SW480 (cell line): ENCODE measurements at regions not wholly inside any gene's neighbourhood (a gene's known extent, or its start where the extent isn't known, plus 50 kb on each side); places are given as distances from the start of the nearest gene placed in this dataset.

Experiments used
- DNase-seq: peaks from one replicate; pipeline ENCODE4 v3.0.0-alpha.2; 2016; ENCODE audit warnings: low spot score

GRCh38 chr1:79667848-79668696 lies 661.5 kb upstream of the ADGRL4 start:
- no peak for DNase-seq

GRCh38 chr1:79667166-79667565 lies 660.6 kb upstream of the ADGRL4 start:
- no peak for DNase-seq

DNA sequence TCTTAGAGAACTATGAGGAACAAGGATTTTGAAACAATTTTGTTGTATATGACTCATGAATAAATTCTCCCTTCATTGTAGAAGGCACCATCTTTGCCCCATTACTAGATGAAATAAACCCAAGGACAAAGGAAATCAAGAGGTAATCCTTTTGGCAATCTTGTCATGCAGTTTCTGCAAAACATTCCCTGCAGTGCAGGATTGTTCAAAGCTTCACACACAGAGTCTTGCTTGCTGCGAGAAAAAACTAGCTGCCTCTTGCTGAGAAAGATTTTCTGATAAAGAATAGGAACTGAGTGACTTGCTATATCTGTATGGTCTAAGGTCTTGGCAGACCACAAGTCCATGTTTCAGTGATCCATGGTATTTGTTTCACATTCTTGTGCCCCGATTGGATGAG lies 657.4 kb upstream of the ADGRL4 start:
- no peak for DNase-seq

DNA sequence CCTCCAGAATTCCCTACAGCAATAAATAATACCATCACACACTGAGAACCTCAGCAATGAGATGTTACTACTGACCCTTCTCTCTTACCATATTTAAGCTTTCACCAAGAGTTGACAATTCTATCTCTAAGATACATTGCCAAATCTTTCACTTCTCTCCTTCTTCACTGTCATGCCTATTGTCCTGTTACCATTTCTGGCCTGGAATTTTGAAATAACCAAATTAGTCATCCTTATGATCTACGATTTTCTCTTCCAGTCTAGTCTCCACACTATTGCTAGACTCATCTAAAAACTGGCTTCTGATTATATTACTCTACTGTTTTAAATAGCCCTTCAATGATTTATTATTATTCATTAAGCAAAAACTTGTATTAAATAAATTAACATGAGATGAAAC lies 656.1 kb upstream of the ADGRL4 start:
- no peak for DNase-seq

- no peak for DNase-seq
Observed at GRCh38 chr1:79660129-79660528, 653.6 kb upstream of the ADGRL4 start.

DNA sequence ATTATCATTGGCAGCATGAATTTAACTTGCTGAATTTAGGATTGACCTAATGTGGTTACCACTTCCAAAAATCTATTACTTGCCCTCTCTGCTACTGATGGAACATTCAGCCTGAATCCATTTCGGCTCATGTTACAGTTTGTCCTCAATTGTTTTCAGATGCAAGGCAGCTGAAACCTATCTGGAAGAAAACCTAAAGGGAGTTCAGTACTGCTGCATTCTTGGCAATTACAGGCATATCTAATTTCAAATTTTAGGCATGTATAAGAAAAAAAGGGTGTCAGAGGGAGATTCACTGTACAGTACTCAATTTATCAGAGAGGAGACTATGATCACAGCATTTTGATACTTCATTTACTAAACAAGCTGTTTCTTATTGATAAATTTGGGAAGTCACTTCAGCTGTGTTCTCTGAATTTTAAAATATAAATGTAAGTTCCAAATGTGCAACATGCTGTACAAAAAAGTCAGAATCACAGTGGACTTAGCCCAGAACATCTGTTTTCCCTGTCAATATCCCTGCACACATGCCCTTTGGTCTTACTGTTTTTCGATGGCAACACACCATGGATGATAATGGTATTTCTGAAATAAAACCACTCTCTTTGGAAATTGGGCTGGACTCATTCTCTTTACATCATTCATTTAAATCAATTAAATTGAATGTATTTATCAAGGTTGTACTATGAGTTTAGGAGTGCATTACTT lies 651.6 kb upstream of the ADGRL4 start:
- no peak for DNase-seq

- DNase-seq: no peak
Observed at GRCh38 chr1:79655876-79656275, 649.3 kb upstream of the ADGRL4 start.

DNA sequence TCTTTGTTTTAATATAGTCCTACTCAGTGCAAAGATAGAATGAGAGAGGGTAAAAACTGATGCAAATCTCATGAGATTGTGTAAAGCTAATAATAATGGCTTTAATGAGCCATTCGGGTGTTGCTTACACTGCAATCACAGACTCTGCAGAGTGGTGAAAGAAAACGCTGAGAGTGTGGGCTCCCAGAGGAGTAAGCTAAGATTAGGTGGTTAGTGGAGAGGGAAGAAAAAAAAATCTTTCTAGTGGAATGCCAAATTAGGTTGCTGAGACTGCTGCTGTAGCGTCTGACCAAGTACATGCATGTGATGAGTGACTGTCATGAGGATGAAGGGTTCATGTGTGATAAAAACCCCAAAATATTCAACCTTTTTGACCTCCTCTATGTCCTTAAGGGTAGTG lies 645.9 kb upstream of the ADGRL4 start:
- DNase-seq: no peak

- no peak for DNase-seq
Observed at GRCh38 chr1:79648126-79648525, 641.6 kb upstream of the ADGRL4 start.

GRCh38 chr1:79646880-79647279 lies 640.4 kb upstream of the ADGRL4 start:
- no peak for DNase-seq

- DNase-seq: no peak
Observed at GRCh38 chr1:79638382-79638781, 631.9 kb upstream of the ADGRL4 start.

DNA sequence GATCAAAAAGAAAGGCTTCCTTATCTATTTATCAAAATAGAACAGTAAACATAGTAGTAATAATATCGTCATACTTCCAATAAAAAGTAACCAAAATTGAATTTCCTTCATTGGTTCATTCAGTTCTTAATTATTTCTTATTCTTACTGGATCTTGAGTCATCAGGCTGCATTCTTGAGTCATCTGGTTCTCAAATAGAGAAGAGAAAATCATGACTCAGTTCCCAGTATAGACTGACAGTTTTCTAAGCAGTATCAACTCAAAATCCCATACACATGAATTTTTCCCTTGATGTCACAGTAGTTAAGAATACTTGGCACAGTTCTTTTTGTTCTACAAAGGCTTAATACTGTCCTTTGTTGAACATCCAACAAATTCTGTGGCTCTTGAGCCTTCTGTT lies 626.9 kb upstream of the ADGRL4 start:
- DNase-seq: no peak

DNA sequence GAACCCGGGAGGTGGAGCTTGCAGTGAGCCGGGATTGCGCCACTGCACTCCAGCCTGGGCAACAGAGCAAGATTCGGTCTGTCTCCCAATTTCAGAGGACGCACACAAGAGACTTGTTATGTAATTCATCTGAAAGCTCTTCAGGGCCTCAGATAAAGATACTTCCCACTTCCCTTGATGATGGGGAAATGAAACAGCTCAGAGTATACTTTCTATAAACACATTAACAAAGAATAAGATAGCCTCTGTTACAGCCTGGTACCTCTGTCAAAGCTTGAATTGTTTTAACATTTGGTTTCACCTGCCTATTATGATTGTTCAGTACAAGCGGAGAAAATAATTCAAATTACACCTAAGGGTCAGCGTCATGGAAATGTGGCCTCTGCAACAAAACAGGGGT lies 622.9 kb upstream of the ADGRL4 start:
- DNase-seq: no peak

- DNase-seq: no peak
Observed at GRCh38 chr1:79617777-79618176, 611.2 kb upstream of the ADGRL4 start.

- no peak for DNase-seq
Observed at GRCh38 chr1:79614762-79615161, 608.2 kb upstream of the ADGRL4 start.

GRCh38 chr1:79614106-79614505 lies 607.6 kb upstream of the ADGRL4 start:
- no peak for DNase-seq

- DNase-seq: no peak
Observed at GRCh38 chr1:79613046-79613445, 606.5 kb upstream of the ADGRL4 start.

DNA sequence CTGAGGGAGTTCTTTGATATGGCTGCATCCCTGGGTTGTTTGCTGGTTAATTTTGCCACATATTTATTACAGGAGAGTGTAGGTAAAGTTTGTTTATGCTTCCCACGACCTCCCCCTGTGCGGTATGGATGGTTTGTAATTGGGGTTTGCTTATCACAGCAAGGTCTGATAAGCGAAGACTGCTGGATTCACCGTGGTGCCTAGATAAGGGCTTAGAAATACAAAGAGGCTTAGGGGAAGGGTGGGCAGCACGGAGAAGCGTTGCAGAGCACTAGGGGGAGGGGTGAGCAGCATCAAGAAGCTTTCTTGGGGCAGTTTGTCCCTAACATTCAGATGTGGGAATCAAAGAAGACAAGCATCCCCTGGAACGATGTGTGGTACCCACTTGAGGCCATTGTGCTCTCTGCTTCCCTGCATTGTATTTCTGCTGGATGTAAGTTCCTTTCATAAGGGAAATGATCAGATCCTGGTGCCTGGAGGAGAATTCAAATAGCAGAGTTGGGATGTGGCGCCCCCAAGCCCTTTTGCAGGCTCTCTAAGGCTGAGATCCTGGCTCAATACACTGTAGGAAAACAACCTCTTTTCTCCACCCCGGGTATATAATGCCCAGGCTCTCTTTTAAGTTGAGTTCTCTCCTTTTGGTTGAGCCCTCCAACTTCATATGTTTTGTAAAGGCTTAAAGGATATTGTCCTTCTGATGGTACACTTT lies 598.1 kb upstream of the ADGRL4 start:
- DNase-seq: no peak

GRCh38 chr1:79603843-79604242 lies 597.3 kb upstream of the ADGRL4 start:
- no peak for DNase-seq

- DNase-seq: no peak
Observed at GRCh38 chr1:79599257-79599656, 592.7 kb upstream of the ADGRL4 start.

DNA sequence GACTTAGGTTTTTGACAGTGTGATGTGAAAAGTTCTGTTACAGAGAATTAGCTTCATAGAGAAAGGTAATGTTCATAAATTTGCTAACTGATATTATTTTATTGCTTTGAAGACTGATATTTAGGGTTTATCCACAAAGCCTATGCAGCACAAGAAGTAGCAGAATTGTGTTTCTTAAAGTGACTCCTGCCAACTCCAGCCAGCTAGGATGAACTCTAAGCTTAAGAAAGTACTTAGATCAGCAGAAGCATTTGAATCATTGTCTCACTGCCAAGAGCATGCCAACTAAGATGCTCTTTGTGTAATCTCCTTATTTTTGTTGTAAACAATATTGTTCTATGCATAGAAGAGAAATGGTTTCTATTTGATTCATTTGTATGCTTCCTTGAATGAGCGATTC lies 589.4 kb upstream of the ADGRL4 start:
- DNase-seq: no peak

DNA sequence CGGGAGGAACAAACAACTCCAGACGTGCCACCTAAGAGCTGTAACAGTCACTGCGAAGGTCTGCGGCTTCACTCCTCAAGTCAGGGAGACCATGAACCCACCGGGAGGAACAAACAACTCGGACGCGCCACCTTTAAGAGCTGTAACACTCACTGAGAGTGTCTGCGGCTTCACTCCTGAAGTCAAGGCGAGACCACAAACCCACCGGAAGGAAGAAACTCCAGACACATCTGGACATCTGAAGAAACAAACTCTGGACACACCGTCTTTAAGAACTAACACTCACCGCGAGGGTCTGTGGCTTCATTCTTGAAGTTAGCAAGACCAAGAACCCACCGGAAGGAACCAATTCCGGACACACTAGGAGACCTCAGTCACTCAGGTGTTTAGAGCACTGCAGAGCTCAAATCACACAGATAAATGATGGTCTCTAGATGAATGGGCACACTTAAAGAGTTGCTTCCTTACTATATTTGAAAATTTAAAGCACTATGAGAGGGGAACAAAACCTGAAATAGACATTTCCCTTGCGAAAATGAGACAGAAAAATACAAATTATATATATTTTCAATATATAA lies 587.7 kb upstream of the ADGRL4 start:
- no peak for DNase-seq

DNA sequence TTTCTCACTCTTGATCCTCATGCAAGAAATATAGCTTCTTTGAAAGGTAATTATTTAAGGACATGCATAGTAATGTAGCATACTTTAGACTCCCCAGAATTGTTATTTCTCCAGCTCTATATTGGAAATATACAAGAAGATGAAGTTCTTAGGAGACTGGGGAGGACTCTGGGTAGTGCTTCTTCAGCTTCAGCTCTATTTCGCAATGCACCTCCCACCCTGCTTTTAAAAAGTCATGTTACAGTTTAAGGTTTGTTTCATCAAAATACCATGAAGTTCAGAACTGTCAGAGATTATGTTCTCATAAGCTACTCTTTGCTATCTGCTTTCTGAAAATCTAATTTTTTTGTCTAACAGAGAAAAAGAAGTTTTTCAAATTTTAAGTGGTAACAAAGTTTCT lies 586.2 kb upstream of the ADGRL4 start:
- no peak for DNase-seq
